ENCODE measurements at regions not wholly inside any gene's neighbourhood (a gene's known extent, or its start where the extent isn't known, plus 50 kb on each side); places are given as distances from the start of the nearest gene placed in this dataset.

- TF ChIP-seq FOXP2 (optimal IDR thresholded peaks at IDR 0.05; ENCODE audit: borderline replicate concordance, extremely low read depth, extremely low read length, insufficient read depth): no peak
- no peak for TF ChIP-seq TAF1 (IDR thresholded peaks at IDR 0.05; ENCODE audit: borderline replicate concordance, insufficient read depth, low read length)
- TF ChIP-seq SIN3A (IDR thresholded peaks at IDR 0.05; ENCODE audit: borderline replicate concordance, insufficient read depth, low read length): no peak
- no peak for TF ChIP-seq REST (IDR thresholded peaks at IDR 0.05; ENCODE audit: insufficient read depth in 1 of 2, low read depth in 2 of 2, low read length in 2 of 2)
- TF ChIP-seq POLR2AphosphoS5 (IDR thresholded peaks at IDR 0.05; ENCODE audit: low read depth, low read length): no peak
Observed at GRCh38 chr17:17398188-17398942, 78.4 kb upstream of the MED9 start.

- TF ChIP-seq FOXP2 (optimal IDR thresholded peaks at IDR 0.05; ENCODE audit: borderline replicate concordance, extremely low read depth, extremely low read length, insufficient read depth) (no peak), SIN3A (IDR thresholded peaks at IDR 0.05; ENCODE audit: borderline replicate concordance, insufficient read depth, low read length) (no peak), POLR2AphosphoS5 (IDR thresholded peaks at IDR 0.05; ENCODE audit: low read depth, low read length) (no peak), TAF1 (IDR thresholded peaks at IDR 0.05; ENCODE audit: borderline replicate concordance, insufficient read depth, low read length) (no peak), REST (IDR thresholded peaks at IDR 0.05; ENCODE audit: insufficient read depth in 1 of 2, low read depth in 2 of 2, low read length in 2 of 2) (no peak)
Observed at GRCh38 chr17:17398943-17399926, 77.6 kb upstream of the MED9 start.

- no peak for TF ChIP-seq SIN3A (IDR thresholded peaks at IDR 0.05; ENCODE audit: borderline replicate concordance, insufficient read depth, low read length)
Observed at GRCh38 chr17:17400070-17400469, 76.7 kb upstream of the MED9 start.

- no peak for TF ChIP-seq TAF1 (IDR thresholded peaks at IDR 0.05; ENCODE audit: borderline replicate concordance, insufficient read depth, low read length)
- TF ChIP-seq REST (IDR thresholded peaks at IDR 0.05; ENCODE audit: insufficient read depth in 1 of 2, low read depth in 2 of 2, low read length in 2 of 2): no peak
- TF ChIP-seq SIN3A (IDR thresholded peaks at IDR 0.05; ENCODE audit: borderline replicate concordance, insufficient read depth, low read length): no peak
- TF ChIP-seq FOXP2 (optimal IDR thresholded peaks at IDR 0.05; ENCODE audit: borderline replicate concordance, extremely low read depth, extremely low read length, insufficient read depth): no peak
- TF ChIP-seq POLR2AphosphoS5 (IDR thresholded peaks at IDR 0.05; ENCODE audit: low read depth, low read length): no peak
Observed at GRCh38 chr17:17400566-17401184, 76.1 kb upstream of the MED9 start.

- TF ChIP-seq FOXP2 (optimal IDR thresholded peaks at IDR 0.05; ENCODE audit: borderline replicate concordance, extremely low read depth, extremely low read length, insufficient read depth) (peak; percentile 77), SIN3A (IDR thresholded peaks at IDR 0.05; ENCODE audit: borderline replicate concordance, insufficient read depth, low read length) (no peak), POLR2AphosphoS5 (IDR thresholded peaks at IDR 0.05; ENCODE audit: low read depth, low read length) (no peak), REST (IDR thresholded peaks at IDR 0.05; ENCODE audit: insufficient read depth in 1 of 2, low read depth in 2 of 2, low read length in 2 of 2) (peak in 1 of 2 experiments; percentile 41; a peak in 1 of 4 replicates), TAF1 (IDR thresholded peaks at IDR 0.05; ENCODE audit: borderline replicate concordance, insufficient read depth, low read length) (no peak)
Observed at GRCh38 chr17:17401271-17401781, 75.5 kb upstream of the MED9 start.
